ENCODE measurements at regions not wholly inside any gene's neighbourhood (a gene's known extent, or its start where the extent isn't known, plus 50 kb on each side); places are given as distances from the start of the nearest gene placed in this dataset.

GRCh38 chr15:38707802-38708671, 143.4 kb upstream of the RASGRP1 start:
- Histone ChIP-seq H3K79me2 (ENCODE audit: insufficient read depth, low read length) (no peaks in the 10 kb centered on the region), H3K36me3 (replicated peaks in 1 of 2; ENCODE audit: control insufficient read depth in 1 of 2, insufficient read depth in 2 of 2, low read length in 2 of 2) (no peaks in the 10 kb centered on the region), H2AFZ (ENCODE audit: low read length) (no peak overlapping the region), H3K27ac (ENCODE audit: extremely low read length, insufficient read depth, low read length) (no peak overlapping the region), H3K4me3 (replicated peaks in 1 of 3; ENCODE audit: insufficient read depth in 1 of 3, low read depth in 2 of 3, low read length in 3 of 3) (no peak overlapping the region), H3K4me2 (ENCODE audit: low read depth, low read length) (no peak overlapping the region), H4K20me1 (ENCODE audit: insufficient read depth, low read length) (no peaks in the 10 kb centered on the region), H3K27me3 (ENCODE audit: control insufficient read depth in 1 of 2, insufficient read depth in 2 of 2, low read length in 2 of 2) (peaks cover 0 to 11% of the 10 kb centered on the region in 2 experiments; a peak in 2 of 5 replicates), H3K9ac (ENCODE audit: insufficient read depth, low read depth, low read length) (no peak overlapping the region), H3K9me3 (ENCODE audit: low read length) (no peaks in the 10 kb centered on the region), H3K4me1 (ENCODE audit: insufficient read depth, low read length) (peaks cover under 1% of the 10 kb centered on the region; the same call in 1 of the 2 replicates)
- TF ChIP-seq ZNF431 (CRISPR knock-in tag; IDR thresholded peaks at IDR 0.05; ENCODE audit: borderline replicate concordance, low read depth) (no peak), RAD21 (CRISPR knock-in tag; IDR thresholded peaks at IDR 0.05) (peak; percentile 53; the same call in 1 of the 2 replicates), ZNF589 (CRISPR knock-in tag; conservative IDR thresholded peaks at IDR 0.05) (no peak), ZNF253 (CRISPR knock-in tag; IDR thresholded peaks at IDR 0.05; ENCODE audit: borderline replicate concordance) (no peak), SMC3 (IDR thresholded peaks at IDR 0.05; ENCODE audit: low read length) (peak; percentile 63; the same call in 1 of the 2 replicates), CTCF (CRISPR knock-in tag; IDR thresholded peaks at IDR 0.05) (peak; percentile 78), STAG1 (CRISPR knock-in tag; IDR thresholded peaks at IDR 0.05) (peak; percentile 83)
- in situ Hi-C loops (cut with HindIII; ENCODE audit: extremely low pct_ligation_motif_present, low pct_unique_long_range_greater_than_20kb) (no loop called here), intact Hi-C loops (cut with micrococcal nuclease; ENCODE audit: unreplicated experiment) (loop anchor here (2.0 to 10.0 kb wide), 3 partner anchors 157 to 1049 kb away; no protein-coding TSS in a partner anchor)
- 43% methylated on average over 7 of the region's 8 CpGs for WGBS (ENCODE audit: low lambda C conversion rate)
- no TSS peak for BruUV-seq (replicated peaks)
- FAIRE-seq (peak; percentile 85), ATAC-seq (peak; percentile 88), DNase-seq (ENCODE audit: low spot score) (peak; percentile 39)
- ChIA-PET POLR2A (no interaction called here), CTCF (ENCODE audit: low intra/inter-chr PET ratio, low total read pairs) (interaction anchor here (0.7 to 1.8 kb wide), 4 partner anchors 156 to 1049 kb away, joined by 3 to 6 read pairs (median 4); no protein-coding TSS in a partner anchor)
